ENCODE measurements at regions not wholly inside any gene's neighbourhood (a gene's known extent, or its start where the extent isn't known, plus 50 kb on each side); places are given as distances from the start of the nearest gene placed in this dataset.

DNA sequence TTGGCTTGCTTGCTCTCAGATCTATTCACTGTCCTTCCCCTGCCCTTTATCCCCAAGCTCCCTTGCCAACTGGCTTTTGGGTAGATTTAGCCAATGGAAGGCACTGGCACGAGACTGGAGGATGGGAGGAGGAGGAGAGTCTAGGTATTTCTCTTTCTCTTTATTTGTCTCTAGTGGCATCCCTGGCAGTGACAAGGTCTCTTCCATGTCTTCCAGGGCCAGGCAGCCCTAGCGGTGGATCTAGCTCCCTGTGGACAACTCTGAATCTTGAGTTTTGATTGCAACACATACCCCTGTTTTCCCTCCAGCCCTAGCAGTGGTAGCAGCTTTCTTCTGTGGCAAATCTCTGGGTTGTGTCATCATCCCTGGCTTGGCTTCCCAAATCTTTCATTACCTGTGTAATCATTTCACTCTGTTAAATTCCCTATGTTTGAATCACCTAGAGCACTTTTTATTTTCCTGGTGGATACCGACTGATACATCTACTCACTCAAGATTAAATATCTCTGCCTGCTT, 171.1 kb upstream of the IRX6 start:
- TF ChIP-seq FOS (IDR thresholded peaks at IDR 0.05; ENCODE audit: low read depth, low read length) (no peak), POLR2A (IDR thresholded peaks at IDR 0.05; ENCODE audit: low read depth, low read length) (no peak), MAZ (IDR thresholded peaks at IDR 0.05; ENCODE audit: borderline replicate concordance, low read depth, low read length) (no peak), NFE2L2 (IDR thresholded peaks at IDR 0.05; ENCODE audit: low read depth, low read length) (no peak), BHLHE40 (IDR thresholded peaks at IDR 0.05; ENCODE audit: low read depth, low read length) (no peak), CEBPB (IDR thresholded peaks at IDR 0.05; ENCODE audit: low read depth, low read length) (no peak), CHD1 (IDR thresholded peaks at IDR 0.05; ENCODE audit: low read depth, low read length) (no peak), MAFK (IDR thresholded peaks at IDR 0.05; ENCODE audit: low read depth, low read length) (no peak), RFX5 (IDR thresholded peaks at IDR 0.05; ENCODE audit: low read depth, low read length) (no peak), CTCF (conservative IDR thresholded peaks at IDR 0.05; ENCODE audit: low read depth, low read length) (no peak), SMC3 (IDR thresholded peaks at IDR 0.05; ENCODE audit: low read depth, low read length) (no peak), RAD21 (IDR thresholded peaks at IDR 0.05; ENCODE audit: low read length) (no peak), RCOR1 (IDR thresholded peaks at IDR 0.05; ENCODE audit: insufficient replicate concordance, low read length) (no peak), MXI1 (IDR thresholded peaks at IDR 0.05; ENCODE audit: borderline replicate concordance, low read depth, low read length) (no peak)
- TF ChIP-seq, protein P1, sequence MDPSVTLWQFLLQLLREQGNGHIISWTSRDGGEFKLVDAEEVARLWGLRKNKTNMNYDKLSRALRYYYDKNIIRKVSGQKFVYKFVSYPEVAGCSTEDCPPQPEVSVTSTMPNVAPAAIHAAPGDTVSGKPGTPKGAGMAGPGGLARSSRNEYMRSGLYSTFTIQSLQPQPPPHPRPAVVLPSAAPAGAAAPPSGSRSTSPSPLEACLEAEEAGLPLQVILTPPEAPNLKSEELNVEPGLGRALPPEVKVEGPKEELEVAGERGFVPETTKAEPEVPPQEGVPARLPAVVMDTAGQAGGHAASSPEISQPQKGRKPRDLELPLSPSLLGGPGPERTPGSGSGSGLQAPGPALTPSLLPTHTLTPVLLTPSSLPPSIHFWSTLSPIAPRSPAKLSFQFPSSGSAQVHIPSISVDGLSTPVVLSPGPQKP (IDR thresholded peaks at IDR 0.05; ENCODE audit: borderline replicate concordance, low read depth, low read length): no peak
- TF ChIP-seq, protein P2, sequence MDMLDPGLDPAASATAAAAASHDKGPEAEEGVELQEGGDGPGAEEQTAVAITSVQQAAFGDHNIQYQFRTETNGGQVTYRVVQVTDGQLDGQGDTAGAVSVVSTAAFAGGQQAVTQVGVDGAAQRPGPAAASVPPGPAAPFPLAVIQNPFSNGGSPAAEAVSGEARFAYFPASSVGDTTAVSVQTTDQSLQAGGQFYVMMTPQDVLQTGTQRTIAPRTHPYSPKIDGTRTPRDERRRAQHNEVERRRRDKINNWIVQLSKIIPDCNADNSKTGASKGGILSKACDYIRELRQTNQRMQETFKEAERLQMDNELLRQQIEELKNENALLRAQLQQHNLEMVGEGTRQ (IDR thresholded peaks at IDR 0.05; ENCODE audit: low read depth, low read length): no peak
- no peak overlapping the region for H2BK120ac ChIP-seq (ENCODE audit: low read depth, low read length)
- H3K36me3 ChIP-seq (ENCODE audit: control insufficient read depth, insufficient read depth, low read length): no peaks in the 10 kb centered on the region
- POLR2A ChIA-PET (ENCODE audit: unreplicated experiment): no interaction called here
- no peak overlapping the region for H3K4me2 ChIP-seq (ENCODE audit: low read depth, low read length)
- H2BK5ac ChIP-seq (ENCODE audit: low read depth, low read length, poor library complexity, severe bottlenecking): no peak overlapping the region
- no peaks in the 10 kb centered on the region for H3K27me3 ChIP-seq (ENCODE audit: control insufficient read depth, insufficient read depth, low read length)
- H3K14ac ChIP-seq (replicated peaks; ENCODE audit: low read depth, low read length): no peak overlapping the region
- CTCF ChIA-PET: no interaction called here
- H3K23ac ChIP-seq (ENCODE audit: low read depth, low read length): no peak overlapping the region
- no peaks in the 10 kb centered on the region for H3K9me1 ChIP-seq (ENCODE audit: insufficient read depth, low read length)
- intact Hi-C loops (cut with micrococcal nuclease) (no loop called here), dilution Hi-C loops (cut with HindIII; ENCODE audit: low sequenced_read_pairs, unreplicated experiment) (no loop called here), in situ Hi-C loops (cut with MboI; ENCODE audit: low sequenced_read_pairs) (no loop called here)
- no peak overlapping the region for H4K91ac ChIP-seq (ENCODE audit: insufficient read depth, low read depth, low read length)
- no peak overlapping the region for H3K4ac ChIP-seq (ENCODE audit: low read depth, low read length)
- H2AFZ ChIP-seq (replicated peaks; ENCODE audit: low read length, poor library complexity): no peak overlapping the region
- H3K79me1 ChIP-seq (ENCODE audit: low read depth in 1 of 2, low read length in 2 of 2): no peaks in the 10 kb centered on the region
- H3K18ac ChIP-seq (ENCODE audit: low read depth, low read length): no peak overlapping the region
- no peak overlapping the region for H2BK20ac ChIP-seq (ENCODE audit: low read depth, low read length)
- WGBS, 2 experiments (ENCODE audit: extremely low coverage in 2 of 2, insufficient read length in 1 of 2): 50% methylated on average over 1 of the region's 3 CpGs; no CpG with 5 or more reads in 1 of the 2 experiments
- H4K8ac ChIP-seq (ENCODE audit: low read depth in 2 of 2, low read length in 2 of 2): no peak overlapping the region
- no peak overlapping the region for H3K4me3 ChIP-seq (ENCODE audit: insufficient read depth, low read depth, low read length)
- no TSS peak for BruUV-seq (replicated peaks)
- H2AK9ac ChIP-seq (replicated peaks; ENCODE audit: low read depth, low read length, poor library complexity): no peak overlapping the region
- H4K20me1 ChIP-seq (ENCODE audit: insufficient read depth, low read length): no peaks in the 10 kb centered on the region
- no peak overlapping the region for H4K5ac ChIP-seq (ENCODE audit: low read depth, low read length)
- H3K27ac ChIP-seq (ENCODE audit: insufficient read depth, low read length): no peak overlapping the region
- no peak overlapping the region for H3K56ac ChIP-seq (ENCODE audit: extremely low read depth, insufficient read depth, low read length)
- no peak overlapping the region for H2BK15ac ChIP-seq (ENCODE audit: low read depth, low read length)
- H3K9me3 ChIP-seq (ENCODE audit: control insufficient read depth, insufficient read depth, low read length): peaks cover 4% of the 10 kb centered on the region; the same call in 1 of the 2 replicates
- H3K9ac ChIP-seq (ENCODE audit: low read depth, low read length): no peak overlapping the region
- H2AK5ac ChIP-seq (ENCODE audit: low read depth, low read length): no peak overlapping the region
- H3K4me1 ChIP-seq (ENCODE audit: control insufficient read depth, insufficient read depth, low read length): no peaks in the 10 kb centered on the region
- ATAC-seq (ENCODE audit: low read depth) (no peak), DNase-seq (no peak)

Measured in IMR-90 (cell line).